ENCODE measurements at regions not wholly inside any gene's neighbourhood (a gene's known extent, or its start where the extent isn't known, plus 50 kb on each side); places are given as distances from the start of the nearest gene placed in this dataset.
A peak's percentile ranks its signal among the peaks of the same experiment; 100 is the strongest.

- DNase-seq, result no peak
Measured at GRCh38 chr4:177699365-177700213, 257.4 kb upstream of the AGA start.

DNA sequence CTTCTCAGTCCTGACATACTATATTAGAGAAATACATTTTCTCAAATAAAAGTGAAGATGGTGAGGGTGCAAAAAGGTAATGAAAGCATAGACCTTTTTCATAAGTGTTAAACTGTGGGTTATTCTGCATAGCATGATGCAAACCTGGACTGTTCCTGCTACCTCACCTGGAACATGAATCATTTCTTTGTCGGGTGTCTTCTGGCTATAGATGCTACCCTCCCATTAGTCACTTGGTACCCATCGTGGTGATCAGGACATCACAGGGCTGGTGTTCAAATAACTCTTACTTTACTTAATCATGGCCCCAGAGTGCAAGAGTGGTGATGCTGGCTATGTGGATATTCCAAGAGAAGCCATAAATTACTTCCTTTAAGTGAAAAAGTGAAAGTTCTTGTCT, 264.7 kb upstream of the AGA start:
- no peak for DNase-seq

GRCh38 chr4:177713454-177713853, 271.2 kb upstream of the AGA start:
- no peak for DNase-seq

DNA sequence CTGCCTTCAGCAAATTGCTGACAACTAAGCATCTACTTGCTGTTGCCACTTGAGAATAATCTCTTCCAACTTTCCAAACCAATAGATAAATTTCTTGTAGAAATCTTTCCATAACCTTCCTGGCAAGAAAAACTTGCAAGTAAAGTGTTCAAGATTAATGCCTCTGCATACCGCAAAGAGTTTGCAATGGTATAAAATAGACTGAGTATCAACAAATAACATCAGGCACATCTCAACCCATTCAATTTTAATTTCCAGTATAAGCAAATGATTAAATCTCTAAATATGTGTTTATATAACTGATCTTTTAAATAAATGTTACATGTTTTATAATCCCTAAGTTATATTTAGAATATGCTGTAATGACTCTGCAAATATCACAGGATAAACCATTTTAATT, 275.2 kb upstream of the AGA start:
- no peak for DNase-seq

DNA sequence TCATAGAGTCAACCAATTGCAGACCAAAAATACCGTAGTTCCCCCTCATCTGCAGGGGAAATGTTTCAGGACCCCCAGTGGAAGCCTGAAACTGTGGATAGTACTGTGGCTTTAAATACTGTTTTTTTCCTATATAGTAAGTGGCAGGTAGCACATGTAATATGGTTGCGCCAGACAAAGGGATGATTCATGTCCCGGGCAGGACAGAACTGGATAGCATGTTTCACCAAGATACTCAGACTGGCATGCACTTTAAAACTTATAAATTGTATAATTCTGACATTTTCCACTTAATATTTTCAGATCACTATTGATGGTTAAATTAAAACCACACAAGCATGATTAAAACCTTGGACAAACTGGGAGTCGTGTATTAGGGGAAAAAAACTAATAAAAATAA, 276.3 kb upstream of the AGA start:
- DNase-seq, result no peak

DNA sequence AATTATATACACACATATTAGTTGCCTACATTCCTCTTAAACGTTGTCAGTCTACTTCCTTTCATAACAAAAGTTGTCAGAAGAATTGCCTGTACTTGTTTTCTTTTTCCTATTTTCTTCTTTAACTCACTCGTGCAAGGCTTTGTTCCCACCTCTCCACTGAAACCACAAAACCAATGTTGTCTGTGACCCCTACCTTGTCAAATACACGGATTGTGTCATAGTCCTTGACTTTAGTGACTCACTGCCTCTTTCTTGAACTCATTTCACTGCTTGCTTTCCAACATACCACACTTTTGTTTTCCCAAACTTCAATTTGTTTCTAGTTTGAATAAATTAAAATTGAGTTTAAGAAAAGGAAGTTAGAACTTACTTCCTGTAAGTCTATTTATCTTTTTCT, 283.9 kb upstream of the AGA start:
- no peak for DNase-seq

DNA sequence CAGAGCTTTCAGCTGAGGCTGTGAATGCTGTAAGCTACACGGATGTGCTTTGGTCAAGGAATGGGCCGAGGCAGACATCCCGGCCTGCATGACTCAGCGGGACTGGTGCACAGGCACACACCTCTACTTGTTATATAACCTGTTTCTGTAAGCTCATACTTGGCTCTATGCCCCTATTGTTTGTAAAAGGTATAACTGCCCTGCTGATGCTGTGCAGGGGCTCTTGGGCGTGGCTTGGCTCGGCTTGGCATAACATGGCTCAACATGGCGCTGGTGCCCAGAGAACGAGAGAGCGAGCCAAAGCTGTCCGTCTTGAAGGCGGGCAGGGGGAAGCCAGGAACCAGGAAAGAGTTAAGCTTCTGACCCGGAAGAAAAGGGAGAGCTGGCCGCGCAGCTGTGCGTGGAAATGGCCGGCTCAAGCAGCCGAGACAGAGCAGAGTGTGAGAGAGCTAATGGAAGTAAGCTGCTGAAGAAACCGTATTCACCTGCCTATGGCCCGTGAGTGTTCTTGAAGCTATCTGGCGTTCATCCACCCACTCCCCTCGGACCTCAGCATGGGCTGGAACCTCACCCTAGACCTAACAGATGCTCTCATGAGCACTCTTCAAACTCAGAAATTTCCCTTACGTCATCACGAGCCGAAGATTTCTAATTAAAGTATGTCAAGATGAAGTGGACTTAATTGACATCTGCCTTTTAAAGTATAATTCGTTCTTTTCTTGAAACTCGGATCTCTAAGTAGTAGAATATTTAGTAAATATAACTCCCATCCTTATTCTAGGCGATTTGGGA, 286.3 kb upstream of the AGA start:
- DNase-seq, result peak; percentile 48

DNA sequence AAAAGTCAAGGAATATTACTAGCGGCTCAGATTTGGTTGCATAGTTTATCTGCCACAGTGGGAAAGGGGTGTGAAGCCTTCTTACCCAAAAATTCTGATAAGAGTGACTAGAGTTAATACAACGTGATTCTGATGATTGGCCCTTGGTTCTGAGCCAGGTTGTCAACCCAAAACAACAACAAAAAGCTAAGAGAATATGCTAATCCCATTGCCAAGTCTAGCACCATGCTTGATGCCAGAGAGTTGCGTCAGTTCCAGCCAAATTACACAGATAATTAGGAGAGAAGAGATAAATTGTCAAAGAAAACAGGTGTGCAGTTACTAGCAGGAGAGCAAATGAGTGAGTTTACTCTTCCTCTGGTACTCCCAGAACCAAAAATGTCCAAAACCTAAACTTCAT, 287.4 kb upstream of the AGA start:
- DNase-seq, result no peak

GRCh38 chr4:177737387-177737940, 295.2 kb upstream of the AGA start:
- DNase-seq, result no peak

DNA sequence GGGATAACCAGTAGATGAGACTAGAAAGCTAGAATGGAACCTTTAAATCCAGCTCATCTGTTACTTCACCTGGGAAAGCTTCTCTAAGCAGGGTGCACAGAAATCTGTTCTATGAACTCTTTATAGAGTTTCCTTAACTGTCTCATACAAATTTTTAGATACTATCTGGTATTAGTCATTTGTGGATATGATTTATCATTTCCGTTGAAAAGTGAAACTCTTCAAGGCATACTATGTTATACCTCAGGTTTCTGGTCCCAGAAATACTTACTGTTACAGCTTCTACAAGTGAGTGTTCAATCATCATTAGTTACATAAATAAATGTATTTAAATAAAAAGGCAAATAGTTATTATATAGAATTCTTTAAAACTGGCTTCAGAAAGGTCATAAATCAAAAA, 298.3 kb upstream of the AGA start:
- no peak for DNase-seq

DNA sequence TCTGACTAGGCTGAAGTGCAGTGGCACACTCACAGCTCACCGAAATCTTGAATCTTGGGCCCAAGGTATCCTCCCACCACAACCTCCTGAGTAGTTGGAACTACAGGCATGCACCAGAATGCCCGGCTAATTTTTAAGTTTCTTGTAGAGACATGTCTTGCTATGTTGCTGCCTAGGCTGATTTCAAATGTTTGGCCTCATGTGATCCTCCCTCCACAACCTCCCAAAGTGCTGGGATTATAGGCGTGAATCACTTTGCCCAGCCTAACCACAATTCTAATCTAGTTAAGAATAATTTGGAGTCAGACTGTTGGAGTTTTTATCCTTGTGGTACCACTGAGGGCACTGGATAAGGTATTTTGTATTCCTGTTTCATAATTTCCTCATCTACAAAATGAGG, 317.5 kb upstream of the AGA start:
- DNase-seq, result no peak

DNA sequence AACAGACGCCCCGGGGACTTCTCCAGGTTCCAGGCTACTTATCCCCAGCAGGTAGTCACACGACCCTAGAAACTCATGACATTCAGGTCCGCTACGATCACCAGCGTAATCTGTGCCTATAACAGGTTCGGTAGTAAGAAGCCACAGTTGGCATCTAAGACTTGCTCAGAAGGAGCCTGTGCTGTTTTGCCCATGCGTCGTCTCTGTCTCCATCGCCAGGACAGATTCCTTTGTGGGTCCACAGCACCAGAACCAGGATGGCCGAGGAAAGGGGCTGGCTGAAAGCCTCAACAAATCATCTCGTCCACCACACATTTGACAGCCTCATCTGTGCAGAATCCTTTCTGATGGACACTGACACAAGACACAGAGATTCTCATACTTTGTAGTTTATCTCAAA, 319.5 kb upstream of the AGA start:
- no peak for DNase-seq

GRCh38 chr4:177769155-177769554, 326.9 kb upstream of the AGA start:
- DNase-seq, result no peak

- DNase-seq, result no peak
Measured at GRCh38 chr4:177770776-177771175, 328.5 kb upstream of the AGA start.

GRCh38 chr4:177771645-177772044, 329.4 kb upstream of the AGA start:
- no peak for DNase-seq

DNA sequence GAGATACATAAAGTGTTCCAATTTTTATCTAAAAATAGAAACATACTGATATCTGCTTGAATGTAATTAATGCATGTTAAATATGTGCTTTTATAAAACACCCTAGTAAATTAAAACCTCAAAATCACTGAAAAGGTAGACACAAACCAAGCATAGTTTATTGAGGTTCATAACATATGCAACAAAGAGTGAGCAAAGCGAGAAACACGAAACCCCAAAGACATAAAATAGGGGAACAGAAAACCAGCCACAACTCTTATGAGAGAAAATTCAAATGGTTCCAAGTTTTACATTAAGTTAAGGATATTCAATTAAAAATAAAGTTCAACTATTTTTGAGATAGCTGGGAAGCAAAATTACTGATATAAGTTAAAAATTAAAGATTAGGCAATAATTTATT, 336.4 kb upstream of the AGA start:
- no peak for DNase-seq

GRCh38 chr4:177785000-177785399, 342.8 kb upstream of the AGA start:
- no peak for DNase-seq

GRCh38 chr4:177789610-177790009, 347.4 kb upstream of the AGA start:
- DNase-seq, result no peak

DNA sequence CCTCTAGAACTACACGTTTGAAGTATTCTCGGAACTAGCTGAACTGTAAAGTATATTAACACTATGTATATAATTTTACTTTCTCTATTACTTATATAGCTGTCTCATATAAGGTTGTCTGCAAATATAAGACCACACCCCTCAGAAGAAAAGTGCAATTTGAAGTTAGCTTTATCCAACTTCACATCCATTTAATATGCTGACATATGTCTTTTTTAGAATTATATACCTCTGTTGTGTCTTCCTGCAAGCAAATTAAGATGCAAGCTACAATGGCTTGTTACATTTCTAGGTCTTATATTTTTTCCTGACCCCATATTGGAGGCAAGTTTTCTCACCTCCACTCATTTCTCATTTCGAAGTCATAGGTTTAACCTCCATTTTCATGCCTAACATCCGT, 349.0 kb upstream of the AGA start:
- no peak for DNase-seq

DNA sequence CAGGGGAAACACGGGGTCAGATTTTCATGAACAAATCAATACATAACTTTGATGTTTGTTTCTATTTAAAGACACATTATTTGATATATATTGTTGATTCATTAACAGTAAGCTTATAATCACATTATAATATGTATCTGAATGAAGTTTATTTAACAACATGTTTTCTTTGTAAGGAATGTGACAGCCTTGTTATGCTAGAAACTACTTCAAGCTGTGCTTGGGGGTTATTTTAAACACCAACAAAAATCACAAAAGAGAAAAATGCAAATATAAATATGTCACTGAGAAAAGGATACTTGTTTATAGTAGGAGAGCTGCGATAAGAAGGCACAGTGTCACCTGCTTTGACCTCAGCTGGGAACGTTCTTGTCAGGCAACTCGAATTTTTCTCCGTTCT, 354.6 kb upstream of the AGA start:
- DNase-seq, result no peak

DNA sequence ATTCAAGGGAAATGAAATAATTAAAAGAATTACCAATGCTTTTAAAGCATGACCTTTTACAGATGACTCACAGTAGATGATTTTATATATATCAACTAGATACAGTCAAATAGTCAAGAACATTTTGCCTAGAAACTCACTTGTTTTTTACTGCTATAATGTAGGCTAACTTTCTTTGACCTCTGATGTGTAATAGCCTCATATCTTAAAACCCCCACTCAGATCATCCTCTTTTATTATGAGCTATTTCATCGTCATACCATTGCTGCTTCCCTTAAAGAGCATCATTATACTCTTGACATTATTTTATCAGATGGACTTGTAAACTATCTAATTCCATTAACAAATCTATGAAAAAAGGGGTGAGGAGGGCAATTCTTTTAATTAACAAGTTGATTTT, 355.9 kb upstream of the AGA start:
- DNase-seq, result no peak

GRCh38 chr4:177802162-177802561, 359.9 kb upstream of the AGA start:
- no peak for DNase-seq

GRCh38 chr4:177802661-177803060, 360.4 kb upstream of the AGA start:
- DNase-seq, result no peak

DNA sequence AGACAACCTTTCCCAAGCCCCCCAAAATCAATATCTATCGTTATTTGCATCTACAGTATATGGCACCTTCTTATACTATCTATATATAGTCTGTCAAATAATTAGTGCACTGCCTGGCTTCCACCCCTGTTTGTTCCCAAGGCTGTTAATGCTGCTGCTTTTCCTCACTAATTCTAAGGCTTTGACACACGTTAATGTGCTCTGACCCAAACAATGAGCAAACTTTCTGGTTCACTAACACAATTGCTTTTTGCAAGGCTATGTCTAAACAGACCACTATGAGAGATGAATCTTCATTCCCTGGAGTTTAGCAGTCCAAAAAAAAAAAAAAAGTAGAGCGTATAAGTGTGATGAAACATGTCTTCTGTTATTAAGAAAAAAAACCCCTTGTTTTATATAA, 360.9 kb upstream of the AGA start:
- DNase-seq, result no peak
